ENCODE measurements at regions not wholly inside any gene's neighbourhood (a gene's known extent, or its start where the extent isn't known, plus 50 kb on each side); places are given as distances from the start of the nearest gene placed in this dataset.

- TF ChIP-seq TCF12 (IDR thresholded peaks at IDR 0.05) (no peak), CTCF (IDR thresholded peaks at IDR 0.05) (no peak), USF2 (IDR thresholded peaks at IDR 0.05; ENCODE audit: borderline replicate concordance, low read depth, low read length) (no peak)
These were observed 256.0 kb upstream of the ZPLD1 start for GRCh38 chr3:102178817-102179216.
